Stimulated activated CD4-positive, alpha-beta T cell treated with anti-CD3 and anti-CD28 coated beads, TNF-alpha, amount 100 ng/mL, for 48 hours (primary cell): ENCODE measurements at regions not wholly inside any gene's neighbourhood (a gene's known extent, or its start where the extent isn't known, plus 50 kb on each side); places are given as distances from the start of the nearest gene placed in this dataset.

Experiments used
- DNase-seq, 3 donors: peaks; one replicate each; pipeline ENCODE4 v3.0.0-alpha.2; 2020; ENCODE audit warnings: low read depth in 3 of 3

DNA sequence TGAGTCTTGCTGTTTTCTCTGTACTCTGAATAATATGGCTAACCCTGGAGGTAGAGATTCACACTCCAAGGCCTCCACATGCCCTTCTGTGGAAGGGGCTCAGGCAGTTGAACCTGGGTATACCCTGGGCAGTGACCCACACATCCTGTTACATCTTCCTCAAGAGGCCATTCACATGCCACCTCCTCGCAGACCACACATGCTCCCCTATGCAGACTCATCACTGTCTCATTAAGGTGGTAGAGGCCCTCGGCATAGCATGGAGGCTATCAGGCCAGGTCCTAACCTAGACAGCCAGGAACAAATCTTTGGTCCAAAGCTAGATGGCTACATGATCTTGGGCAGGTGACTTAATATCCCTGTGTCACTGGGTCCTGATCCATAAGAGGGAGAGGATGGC, 363.9 kb upstream of the ZNF507 start:
- DNase-seq = no peak

DNA sequence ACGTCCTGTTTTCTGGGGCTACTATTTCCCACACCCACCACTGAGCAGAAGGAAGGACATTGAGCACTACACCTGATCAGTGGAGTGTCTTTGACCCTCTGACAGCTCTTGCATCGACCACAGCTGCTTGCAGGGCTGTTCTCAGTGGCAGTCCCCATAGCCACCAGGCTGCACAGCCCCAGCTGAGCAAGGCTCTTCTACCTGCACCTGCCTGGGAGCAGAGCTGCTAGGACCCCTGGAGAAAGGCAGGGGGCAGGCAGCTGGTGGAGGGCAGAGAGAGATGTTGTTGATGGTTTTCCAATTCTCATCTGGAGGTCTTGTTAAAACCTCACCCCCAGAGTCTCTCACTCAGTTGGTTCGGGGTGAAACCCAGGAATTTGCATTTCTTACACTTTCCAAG, 361.8 kb upstream of the ZNF507 start:
- no peak for DNase-seq

DNA sequence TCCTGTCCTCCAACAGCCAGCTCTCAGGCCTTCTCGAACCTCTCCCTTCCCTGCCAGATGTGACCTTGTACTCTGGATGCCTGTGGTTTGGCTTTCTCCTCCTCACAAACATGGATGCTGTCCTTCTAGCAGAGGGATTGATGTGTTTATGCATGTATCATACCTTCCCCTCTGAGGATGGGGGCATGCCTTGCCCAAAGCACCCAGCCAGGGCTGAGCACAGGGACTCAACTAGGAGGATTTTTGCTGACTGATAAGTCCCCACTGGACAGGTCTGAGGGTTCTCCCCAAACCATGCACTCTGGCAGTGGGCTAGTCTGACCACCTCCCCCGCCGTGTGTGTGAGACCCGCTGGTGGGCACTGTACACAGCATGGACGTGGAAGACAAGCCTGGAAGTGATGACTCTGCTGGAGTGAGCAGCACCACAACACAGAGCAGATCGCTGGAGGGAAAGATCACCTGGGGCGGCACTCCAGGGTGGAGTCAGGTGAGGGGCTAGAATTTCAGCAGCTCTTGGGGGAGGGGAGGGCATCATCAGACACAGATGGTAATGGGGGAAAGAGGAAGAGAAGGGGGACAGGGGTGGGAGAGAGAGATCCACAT, 360.3 kb upstream of the ZNF507 start:
- DNase-seq = no peak

- DNase-seq = no peak
These were observed 358.5 kb upstream of the ZNF507 start for GRCh38 chr19:31986951-31987350.

GRCh38 chr19:31988256-31988655, 357.2 kb upstream of the ZNF507 start:
- no peak for DNase-seq

DNA sequence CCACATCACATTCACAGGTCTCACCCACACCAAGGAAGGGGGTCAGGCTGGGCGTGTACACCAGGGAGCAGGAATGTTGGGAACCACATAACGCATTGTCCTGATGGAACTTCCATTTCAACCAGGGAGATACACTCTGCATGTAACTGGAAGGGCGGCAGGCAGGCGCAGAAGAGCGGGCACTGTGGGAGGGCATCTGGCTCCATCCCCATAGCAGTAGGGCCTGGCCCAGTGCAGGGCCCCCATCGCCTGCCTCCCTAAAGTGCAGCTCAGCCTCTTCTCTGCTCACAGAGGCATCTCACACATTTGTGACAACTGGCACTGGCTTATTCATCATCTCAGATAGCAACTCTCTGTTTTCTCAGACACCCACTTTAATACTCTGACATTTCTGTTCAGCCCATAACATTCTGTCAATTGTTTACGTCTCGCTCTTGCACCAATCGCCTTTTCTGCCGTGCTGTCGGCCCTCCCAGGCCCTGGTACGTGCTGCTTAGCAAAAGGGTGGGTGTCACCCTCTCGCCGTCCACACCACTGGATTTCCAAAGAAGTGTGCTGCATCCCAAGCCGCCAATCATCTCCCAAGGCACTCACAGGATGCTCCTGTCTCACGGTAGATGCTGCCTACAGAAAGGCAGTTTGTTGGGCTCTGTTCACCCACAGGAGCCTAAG, 353.3 kb upstream of the ZNF507 start:
- no peak for DNase-seq

GRCh38 chr19:31992750-31993149, 352.7 kb upstream of the ZNF507 start:
- DNase-seq = no peak

GRCh38 chr19:31995546-31995945, 349.9 kb upstream of the ZNF507 start:
- DNase-seq = no peak

DNA sequence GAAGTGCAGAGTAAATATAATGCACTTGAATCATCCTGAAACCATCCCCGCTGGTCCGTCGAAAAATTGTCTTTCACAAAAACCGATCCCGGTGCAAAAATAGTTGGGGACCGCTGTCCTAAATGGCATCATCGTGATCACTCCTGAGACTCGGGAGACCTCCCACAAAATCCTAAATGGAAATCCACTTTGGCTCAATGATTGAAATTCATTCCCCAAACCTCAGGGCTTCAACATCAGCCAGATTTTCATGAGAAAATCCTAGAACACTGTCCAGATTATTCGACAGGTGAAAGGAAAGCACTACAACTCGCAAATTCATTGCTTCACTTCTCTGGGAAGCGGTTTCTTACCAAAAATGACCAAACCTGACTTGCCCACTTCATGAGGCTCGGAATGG, 335.3 kb upstream of the ZNF507 start:
- no peak for DNase-seq

- no peak for DNase-seq
These were observed 333.2 kb upstream of the ZNF507 start for GRCh38 chr19:32012206-32012605.

DNA sequence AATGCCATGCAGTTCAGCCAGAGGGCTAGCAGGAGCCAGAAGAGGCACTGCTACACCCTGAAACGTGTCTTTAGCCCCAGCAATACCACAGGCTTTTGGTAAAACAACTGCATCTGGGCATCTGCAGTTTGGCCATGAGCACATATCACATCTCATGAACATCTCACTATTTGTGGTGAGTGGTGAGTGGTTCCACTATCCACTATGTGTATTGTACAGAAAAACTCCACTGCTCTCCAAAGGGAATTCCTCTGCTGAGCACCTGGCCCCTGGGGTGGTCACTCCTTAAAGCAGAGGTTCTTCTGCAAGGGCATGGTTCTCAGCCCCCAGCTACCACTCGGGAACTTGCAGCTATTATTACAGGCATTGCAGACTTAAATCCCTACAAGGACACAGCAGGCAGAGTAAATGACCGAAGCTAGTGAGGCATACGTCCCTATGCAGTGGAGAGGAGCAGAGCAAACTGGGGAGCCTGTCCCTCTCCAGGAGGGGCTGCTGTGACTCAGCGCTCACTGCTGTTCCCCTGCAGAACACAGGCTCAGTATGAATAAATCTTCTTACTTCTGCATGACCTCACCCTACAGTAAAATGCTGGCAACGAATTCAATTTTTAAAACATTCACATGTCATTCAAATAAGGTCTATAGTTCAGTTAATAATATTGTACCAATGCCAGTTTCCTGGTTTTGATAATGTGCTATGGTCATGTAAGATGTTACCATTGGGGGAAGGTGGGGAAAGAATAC, 332.4 kb upstream of the ZNF507 start:
- no peak for DNase-seq

DNA sequence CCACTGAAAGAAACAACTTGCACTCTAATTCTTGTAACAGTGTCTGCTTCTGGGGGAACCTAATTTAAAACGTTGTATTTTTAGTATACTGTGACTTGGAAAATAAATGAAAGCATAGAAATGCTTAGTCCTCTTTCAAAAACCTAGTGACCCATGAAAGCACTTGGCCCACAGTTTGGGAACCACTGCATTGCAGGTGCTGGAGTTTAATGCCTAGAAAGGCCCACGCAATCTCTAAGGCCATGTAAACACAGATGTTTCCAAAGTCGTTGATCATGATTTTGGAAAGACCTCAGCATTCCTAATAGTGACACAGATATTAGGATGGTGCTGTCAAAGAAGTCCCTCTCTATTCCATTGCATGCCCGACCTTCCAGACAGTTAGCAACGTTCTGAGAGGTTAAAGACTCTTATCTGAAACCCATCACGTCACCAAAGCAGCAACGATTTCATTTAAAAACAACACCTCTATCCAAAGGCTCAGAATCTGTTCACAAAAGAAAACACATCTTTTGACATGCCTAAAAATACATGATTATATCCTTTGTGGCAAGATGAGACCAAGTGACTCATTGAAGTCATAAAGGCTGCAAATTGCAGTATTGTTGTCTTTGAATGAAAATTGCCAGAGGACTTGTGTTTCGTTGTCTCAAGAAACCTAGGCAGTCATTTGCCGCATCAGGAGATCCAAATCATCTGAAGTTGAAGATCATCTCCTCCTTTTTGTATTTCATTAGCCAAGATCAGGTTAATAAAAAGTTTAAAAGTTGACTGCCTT, 328.0 kb upstream of the ZNF507 start:
- DNase-seq = no peak

DNA sequence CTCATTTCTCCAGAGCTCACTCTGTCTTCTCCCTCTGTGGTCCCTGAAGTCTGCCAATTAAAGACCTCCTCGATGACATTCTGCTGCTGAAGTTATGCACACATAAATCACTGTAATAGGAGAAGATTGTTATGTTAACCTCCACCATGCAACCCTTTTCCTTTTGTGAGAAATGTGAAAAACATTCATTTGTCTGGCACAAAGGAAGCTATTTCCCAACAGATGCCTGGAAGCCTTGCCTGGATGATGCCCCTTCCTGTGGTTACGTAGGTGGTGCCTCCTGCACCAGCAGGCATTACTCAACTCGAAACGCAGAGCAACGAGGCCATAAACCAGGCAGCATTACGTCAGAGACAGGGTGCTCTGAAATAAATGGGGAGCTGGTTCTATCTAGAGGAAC, 327.4 kb upstream of the ZNF507 start:
- no peak for DNase-seq

DNA sequence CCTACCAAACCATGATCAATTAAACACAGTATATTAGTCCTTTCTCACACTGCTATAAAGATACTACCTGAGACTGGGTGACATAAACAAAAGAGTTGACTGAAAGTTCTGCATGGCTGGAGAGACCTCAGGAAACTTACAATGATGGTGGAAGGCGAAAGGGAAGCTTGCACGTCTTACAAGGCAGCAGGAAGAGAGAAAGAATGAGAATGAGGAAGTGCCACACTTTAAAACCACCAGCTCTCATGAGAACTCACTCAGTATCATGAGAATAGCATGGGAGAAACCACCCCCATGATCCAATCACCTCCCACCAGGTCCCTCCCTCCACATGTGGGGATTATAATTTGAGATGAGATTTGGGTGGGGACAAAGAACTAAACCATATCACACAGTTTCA, 324.9 kb upstream of the ZNF507 start:
- DNase-seq = no peak

DNA sequence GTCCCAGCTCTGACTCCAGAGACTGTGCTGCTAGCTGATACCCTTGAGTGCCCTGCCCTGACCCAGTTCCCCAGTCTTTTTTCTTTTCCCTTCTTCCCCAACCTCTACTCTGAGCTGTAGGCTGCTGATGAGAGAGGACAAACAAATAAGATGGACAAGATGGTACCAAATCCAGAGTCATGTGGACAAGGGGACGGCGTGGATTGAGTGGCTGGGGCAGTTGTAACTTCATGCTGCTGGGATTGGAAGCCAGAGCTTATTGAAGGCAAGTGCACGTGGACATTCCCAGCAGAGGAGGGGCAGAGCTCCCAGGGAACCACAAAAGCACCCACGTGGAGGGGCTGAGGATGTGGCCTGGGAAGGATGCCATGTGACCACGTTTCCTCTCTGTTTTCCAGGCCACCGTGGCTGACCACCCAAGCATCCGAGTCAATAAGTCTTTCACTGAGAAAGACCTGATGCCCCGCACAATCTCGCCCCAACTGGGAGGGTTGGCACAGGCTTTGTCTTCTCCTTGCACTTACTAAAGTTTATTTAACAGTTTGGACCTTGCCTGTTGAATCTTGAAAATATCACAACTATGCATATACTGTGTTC, 323.3 kb upstream of the ZNF507 start:
- no peak for DNase-seq

- DNase-seq = no peak
These were observed 322.5 kb upstream of the ZNF507 start for GRCh38 chr19:32022731-32023563.

DNA sequence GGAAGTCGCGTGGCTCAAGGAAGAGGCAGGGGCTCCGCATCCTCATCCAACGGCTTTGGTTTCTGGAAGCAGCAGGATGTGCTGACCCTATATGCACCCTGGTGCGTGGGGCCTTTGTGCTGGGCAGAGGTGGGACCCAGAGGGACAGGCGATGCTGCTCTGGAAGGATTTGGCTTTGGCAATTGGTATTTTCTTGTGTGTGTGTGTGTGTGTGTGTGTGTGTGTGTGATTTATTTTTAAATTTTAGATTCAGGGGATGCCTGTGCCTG, 321.9 kb upstream of the ZNF507 start:
- no peak for DNase-seq

DNA sequence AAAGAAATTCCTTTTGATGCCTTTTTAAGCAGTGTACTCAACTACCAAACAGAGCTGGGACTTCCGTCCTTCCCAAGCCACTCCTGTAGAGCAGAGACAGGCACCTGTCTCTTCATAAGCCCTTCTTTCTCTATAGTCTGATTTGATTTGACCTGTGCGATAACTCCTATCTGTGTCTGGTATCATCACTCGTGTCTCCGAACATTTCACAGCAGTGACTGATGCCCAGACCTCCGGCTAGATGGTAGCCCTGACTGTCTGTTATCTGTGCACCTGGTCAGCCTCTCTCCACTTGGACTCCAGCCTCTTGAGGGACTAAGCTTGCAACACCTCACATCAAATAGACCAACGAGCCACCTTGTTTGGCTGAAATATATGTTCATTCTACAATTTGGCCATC, 316.2 kb upstream of the ZNF507 start:
- DNase-seq = no peak

DNA sequence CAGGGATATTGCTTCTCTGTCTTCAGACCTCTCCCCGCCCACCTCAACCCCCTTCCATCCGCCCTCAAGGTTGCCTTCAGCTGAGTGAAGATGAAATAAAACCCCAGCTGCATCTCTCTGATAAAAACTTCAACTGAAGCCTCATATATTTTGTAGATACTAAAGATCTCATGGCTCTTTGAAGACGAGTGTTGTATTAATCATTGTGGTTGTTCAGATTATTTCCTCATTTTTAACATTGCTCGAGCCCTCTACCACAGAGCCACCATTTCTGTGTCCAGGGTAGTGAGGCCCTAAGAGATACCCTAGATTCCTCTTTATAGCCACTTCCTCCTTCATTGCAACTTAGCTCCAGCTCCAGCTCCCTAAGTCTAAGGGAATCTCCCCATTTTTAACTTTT, 312.8 kb upstream of the ZNF507 start:
- no peak for DNase-seq

- DNase-seq = no peak
These were observed 309.8 kb upstream of the ZNF507 start for GRCh38 chr19:32035626-32036025.
